HL-60 (cell line): ENCODE measurements at regions not wholly inside any gene's neighbourhood (a gene's known extent, or its start where the extent isn't known, plus 50 kb on each side); places are given as distances from the start of the nearest gene placed in this dataset.

ENCODE experiments used
- GABPA ChIP-seq: IDR thresholded peaks from 2 replicates; pipeline ENCODE4 v1.6.1; 2012; ENCODE audit warnings: low read depth
- POLR2AphosphoS5 ChIP-seq: IDR thresholded peaks from 2 replicates; pipeline ENCODE4 v1.6.1; 2012; ENCODE audit warnings: low read depth
- SPI1 ChIP-seq: IDR thresholded peaks from 2 replicates; pipeline ENCODE4 v1.6.1; 2012; ENCODE audit warnings: low read depth, mild to moderate bottlenecking, borderline replicate concordance
- TF ChIP-seq, protein P1 (sequence below): IDR thresholded peaks from one replicate; pipeline ENCODE4 v1.5.1; 2011; ENCODE audit warnings: low read length, control low read depth, inconsistent platforms; ENCODE audit not compliant: insufficient read depth
- TF ChIP-seq, protein P2 (sequence below): IDR thresholded peaks from 2 replicates; pipeline ENCODE4 v1.6.1; 2012; ENCODE audit warnings: low read depth; ENCODE audit not compliant: insufficient replicate concordance

DNA sequence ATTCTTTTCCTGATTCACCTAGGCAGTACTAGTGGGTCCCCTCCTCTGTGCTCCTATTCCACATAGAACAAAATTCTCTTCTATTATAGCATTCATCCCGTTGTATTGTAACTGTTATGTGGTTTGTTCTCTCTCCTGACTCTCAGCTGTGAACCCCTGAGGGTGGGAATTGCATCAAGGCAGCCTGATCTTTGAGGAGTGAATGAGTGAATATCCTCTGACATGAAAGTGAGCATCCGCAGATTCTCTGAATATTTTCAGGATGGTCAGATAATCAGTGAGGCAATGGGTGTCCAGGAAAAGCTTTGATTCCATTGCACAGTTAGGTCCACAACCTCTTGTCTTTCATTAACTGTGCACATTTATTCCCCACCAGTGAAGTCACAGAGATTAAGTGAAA, 67.6 kb upstream of the SLC22A23 start:
- TF ChIP-seq, protein P1, sequence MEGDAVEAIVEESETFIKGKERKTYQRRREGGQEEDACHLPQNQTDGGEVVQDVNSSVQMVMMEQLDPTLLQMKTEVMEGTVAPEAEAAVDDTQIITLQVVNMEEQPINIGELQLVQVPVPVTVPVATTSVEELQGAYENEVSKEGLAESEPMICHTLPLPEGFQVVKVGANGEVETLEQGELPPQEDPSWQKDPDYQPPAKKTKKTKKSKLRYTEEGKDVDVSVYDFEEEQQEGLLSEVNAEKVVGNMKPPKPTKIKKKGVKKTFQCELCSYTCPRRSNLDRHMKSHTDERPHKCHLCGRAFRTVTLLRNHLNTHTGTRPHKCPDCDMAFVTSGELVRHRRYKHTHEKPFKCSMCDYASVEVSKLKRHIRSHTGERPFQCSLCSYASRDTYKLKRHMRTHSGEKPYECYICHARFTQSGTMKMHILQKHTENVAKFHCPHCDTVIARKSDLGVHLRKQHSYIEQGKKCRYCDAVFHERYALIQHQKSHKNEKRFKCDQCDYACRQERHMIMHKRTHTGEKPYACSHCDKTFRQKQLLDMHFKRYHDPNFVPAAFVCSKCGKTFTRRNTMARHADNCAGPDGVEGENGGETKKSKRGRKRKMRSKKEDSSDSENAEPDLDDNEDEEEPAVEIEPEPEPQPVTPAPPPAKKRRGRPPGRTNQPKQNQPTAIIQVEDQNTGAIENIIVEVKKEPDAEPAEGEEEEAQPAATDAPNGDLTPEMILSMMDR, result no peak
- no peak for TF ChIP-seq POLR2AphosphoS5
- TF ChIP-seq SPI1, result no peak
- TF ChIP-seq, protein P2, sequence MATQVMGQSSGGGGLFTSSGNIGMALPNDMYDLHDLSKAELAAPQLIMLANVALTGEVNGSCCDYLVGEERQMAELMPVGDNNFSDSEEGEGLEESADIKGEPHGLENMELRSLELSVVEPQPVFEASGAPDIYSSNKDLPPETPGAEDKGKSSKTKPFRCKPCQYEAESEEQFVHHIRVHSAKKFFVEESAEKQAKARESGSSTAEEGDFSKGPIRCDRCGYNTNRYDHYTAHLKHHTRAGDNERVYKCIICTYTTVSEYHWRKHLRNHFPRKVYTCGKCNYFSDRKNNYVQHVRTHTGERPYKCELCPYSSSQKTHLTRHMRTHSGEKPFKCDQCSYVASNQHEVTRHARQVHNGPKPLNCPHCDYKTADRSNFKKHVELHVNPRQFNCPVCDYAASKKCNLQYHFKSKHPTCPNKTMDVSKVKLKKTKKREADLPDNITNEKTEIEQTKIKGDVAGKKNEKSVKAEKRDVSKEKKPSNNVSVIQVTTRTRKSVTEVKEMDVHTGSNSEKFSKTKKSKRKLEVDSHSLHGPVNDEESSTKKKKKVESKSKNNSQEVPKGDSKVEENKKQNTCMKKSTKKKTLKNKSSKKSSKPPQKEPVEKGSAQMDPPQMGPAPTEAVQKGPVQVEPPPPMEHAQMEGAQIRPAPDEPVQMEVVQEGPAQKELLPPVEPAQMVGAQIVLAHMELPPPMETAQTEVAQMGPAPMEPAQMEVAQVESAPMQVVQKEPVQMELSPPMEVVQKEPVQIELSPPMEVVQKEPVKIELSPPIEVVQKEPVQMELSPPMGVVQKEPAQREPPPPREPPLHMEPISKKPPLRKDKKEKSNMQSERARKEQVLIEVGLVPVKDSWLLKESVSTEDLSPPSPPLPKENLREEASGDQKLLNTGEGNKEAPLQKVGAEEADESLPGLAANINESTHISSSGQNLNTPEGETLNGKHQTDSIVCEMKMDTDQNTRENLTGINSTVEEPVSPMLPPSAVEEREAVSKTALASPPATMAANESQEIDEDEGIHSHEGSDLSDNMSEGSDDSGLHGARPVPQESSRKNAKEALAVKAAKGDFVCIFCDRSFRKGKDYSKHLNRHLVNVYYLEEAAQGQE, result no peak
- TF ChIP-seq GABPA, result no peak
